ENCODE measurements at regions not wholly inside any gene's neighbourhood (a gene's known extent, or its start where the extent isn't known, plus 50 kb on each side); places are given as distances from the start of the nearest gene placed in this dataset.
"Not testable (repeated sequence)": the region's sequence is repeated elsewhere in the genome, so short reads cannot be mapped to it uniquely, and the experiment has no call there.

- ATAC-seq (ENCODE audit: low FRiP score); intact Hi-C loops (cut with DNase I); H3K9me3 ChIP-seq (ENCODE audit: control insufficient read depth, low read length); H3K4me1 ChIP-seq (ENCODE audit: control insufficient read depth in 1 of 2, insufficient read depth in 2 of 2, low read length in 2 of 2); H3K4me3 ChIP-seq (ENCODE audit: low read length in 2 of 2); H3K27ac ChIP-seq (ENCODE audit: low read depth in 1 of 2, low read length in 2 of 2); H3K36me3 ChIP-seq (ENCODE audit: control insufficient read depth in 1 of 2, insufficient read depth in 2 of 2, low read length in 1 of 2); H3K27me3 ChIP-seq (ENCODE audit: control insufficient read depth in 1 of 2, insufficient read depth in 2 of 2, low read length in 1 of 2): not testable (repeated sequence)
- WGBS, 2 donors: 35 to 54% methylated on average over 3 of the region's 3 CpGs
- peak; percentile 56 to 77 for DNase-seq
Measured at GRCh38 chr9:62807424-62807823, 1617.6 kb downstream of the SPATA31A7 start.

- intact Hi-C loops (cut with DNase I); H3K27me3 ChIP-seq (ENCODE audit: control insufficient read depth in 1 of 2, insufficient read depth in 2 of 2, low read length in 1 of 2); H3K4me1 ChIP-seq (ENCODE audit: control insufficient read depth in 1 of 2, insufficient read depth in 2 of 2, low read length in 2 of 2); H3K9me3 ChIP-seq (ENCODE audit: control insufficient read depth, low read length); H3K27ac ChIP-seq (ENCODE audit: low read depth in 1 of 2, low read length in 2 of 2); H3K4me3 ChIP-seq (ENCODE audit: low read length in 2 of 2); ATAC-seq (ENCODE audit: low FRiP score); H3K36me3 ChIP-seq (ENCODE audit: control insufficient read depth in 1 of 2, insufficient read depth in 2 of 2, low read length in 1 of 2): not testable (repeated sequence)
- 44 to 59% methylated on average over 3 of the region's 3 CpGs for WGBS, 2 donors
- DNase-seq: peak in 1 of 2 donors; percentile 32
Measured at GRCh38 chr9:62808081-62808480, 1618.2 kb downstream of the SPATA31A7 start.

- H3K27me3 ChIP-seq (ENCODE audit: control insufficient read depth in 1 of 2, insufficient read depth in 2 of 2, low read length in 1 of 2); intact Hi-C loops (cut with DNase I); H3K9me3 ChIP-seq (ENCODE audit: control insufficient read depth, low read length); ATAC-seq (ENCODE audit: low FRiP score); H3K36me3 ChIP-seq (ENCODE audit: control insufficient read depth in 1 of 2, insufficient read depth in 2 of 2, low read length in 1 of 2); H3K4me3 ChIP-seq (ENCODE audit: low read length in 2 of 2); DNase-seq; H3K4me1 ChIP-seq (ENCODE audit: control insufficient read depth in 1 of 2, insufficient read depth in 2 of 2, low read length in 2 of 2); H3K27ac ChIP-seq (ENCODE audit: low read depth in 1 of 2, low read length in 2 of 2): not testable (repeated sequence)
- 66 to 77% methylated on average over 6 of the region's 6 CpGs for WGBS, 2 donors
Measured at GRCh38 chr9:62810318-62810717, 1620.5 kb downstream of the SPATA31A7 start.

GRCh38 chr9:62810811-62811315 is 1621.0 kb downstream of the SPATA31A7 start:
- intact Hi-C loops (cut with DNase I); H3K27ac ChIP-seq (ENCODE audit: low read depth in 1 of 2, low read length in 2 of 2); H3K36me3 ChIP-seq (ENCODE audit: control insufficient read depth in 1 of 2, insufficient read depth in 2 of 2, low read length in 1 of 2); H3K27me3 ChIP-seq (ENCODE audit: control insufficient read depth in 1 of 2, insufficient read depth in 2 of 2, low read length in 1 of 2); ATAC-seq (ENCODE audit: low FRiP score); H3K4me3 ChIP-seq (ENCODE audit: low read length in 2 of 2); H3K9me3 ChIP-seq (ENCODE audit: control insufficient read depth, low read length); H3K4me1 ChIP-seq (ENCODE audit: control insufficient read depth in 1 of 2, insufficient read depth in 2 of 2, low read length in 2 of 2): not testable (repeated sequence)
- WGBS, 2 donors: 70 to 85% methylated on average over 5 of the region's 5 CpGs
- peak in 1 of 2 donors; percentile 25 for DNase-seq

- H3K4me3 ChIP-seq (ENCODE audit: low read length in 2 of 2); intact Hi-C loops (cut with DNase I); H3K36me3 ChIP-seq (ENCODE audit: control insufficient read depth in 1 of 2, insufficient read depth in 2 of 2, low read length in 1 of 2); ATAC-seq (ENCODE audit: low FRiP score); H3K27me3 ChIP-seq (ENCODE audit: control insufficient read depth in 1 of 2, insufficient read depth in 2 of 2, low read length in 1 of 2); H3K4me1 ChIP-seq (ENCODE audit: control insufficient read depth in 1 of 2, insufficient read depth in 2 of 2, low read length in 2 of 2); H3K27ac ChIP-seq (ENCODE audit: low read depth in 1 of 2, low read length in 2 of 2); H3K9me3 ChIP-seq (ENCODE audit: control insufficient read depth, low read length): not testable (repeated sequence)
- DNase-seq: peak in 1 of 2 donors; percentile 24
- WGBS, 2 donors: 22 to 24% methylated on average over 1 of the region's 1 CpG
Measured at GRCh38 chr9:62815436-62815835, 1625.6 kb downstream of the SPATA31A7 start.

GRCh38 chr9:62816331-62816730 is 1626.5 kb downstream of the SPATA31A7 start:
- H3K27me3 ChIP-seq (ENCODE audit: control insufficient read depth in 1 of 2, insufficient read depth in 2 of 2, low read length in 1 of 2); intact Hi-C loops (cut with DNase I); H3K9me3 ChIP-seq (ENCODE audit: control insufficient read depth, low read length); H3K4me3 ChIP-seq (ENCODE audit: low read length in 2 of 2); H3K36me3 ChIP-seq (ENCODE audit: control insufficient read depth in 1 of 2, insufficient read depth in 2 of 2, low read length in 1 of 2); ATAC-seq (ENCODE audit: low FRiP score); H3K4me1 ChIP-seq (ENCODE audit: control insufficient read depth in 1 of 2, insufficient read depth in 2 of 2, low read length in 2 of 2); H3K27ac ChIP-seq (ENCODE audit: low read depth in 1 of 2, low read length in 2 of 2): not testable (repeated sequence)
- DNase-seq: peak; percentile 54 to 71

- not testable (repeated sequence) for H3K9me3 ChIP-seq (ENCODE audit: control insufficient read depth, low read length)
Measured at GRCh38 chr9:62817214-62817613, 1627.4 kb downstream of the SPATA31A7 start.

GRCh38 chr9:62822185-62822584 is 1632.3 kb downstream of the SPATA31A7 start:
- DNase-seq; H3K36me3 ChIP-seq (ENCODE audit: control insufficient read depth in 1 of 2, insufficient read depth in 2 of 2, low read length in 1 of 2); H3K27ac ChIP-seq (ENCODE audit: low read depth in 1 of 2, low read length in 2 of 2); H3K4me3 ChIP-seq (ENCODE audit: low read length in 2 of 2); intact Hi-C loops (cut with DNase I); H3K9me3 ChIP-seq (ENCODE audit: control insufficient read depth, low read length); H3K27me3 ChIP-seq (ENCODE audit: control insufficient read depth in 1 of 2, insufficient read depth in 2 of 2, low read length in 1 of 2); H3K4me1 ChIP-seq (ENCODE audit: control insufficient read depth in 1 of 2, insufficient read depth in 2 of 2, low read length in 2 of 2): not testable (repeated sequence)
- WGBS, 2 donors: 40 to 49% methylated on average over 3 of the region's 3 CpGs
- peak; percentile 78 for ATAC-seq (ENCODE audit: low FRiP score)

More at GRCh38 chr9:62817214-62817613, 1627.4 kb downstream of the SPATA31A7 start:
- H3K36me3 ChIP-seq (ENCODE audit: control insufficient read depth in 1 of 2, insufficient read depth in 2 of 2, low read length in 1 of 2); H3K4me1 ChIP-seq (ENCODE audit: control insufficient read depth in 1 of 2, insufficient read depth in 2 of 2, low read length in 2 of 2); H3K4me3 ChIP-seq (ENCODE audit: low read length in 2 of 2); DNase-seq; ATAC-seq (ENCODE audit: low FRiP score); H3K27ac ChIP-seq (ENCODE audit: low read depth in 1 of 2, low read length in 2 of 2); H3K27me3 ChIP-seq (ENCODE audit: control insufficient read depth in 1 of 2, insufficient read depth in 2 of 2, low read length in 1 of 2); intact Hi-C loops (cut with DNase I): not testable (repeated sequence)
- WGBS, 2 donors: 68 to 82% methylated on average over 1 to 2 of the region's 3 CpGs

GRCh38 chr9:62827957-62828907 is 1638.4 kb downstream of the SPATA31A7 start:
- 45 to 55% methylated on average over 1 of the region's 2 CpGs for WGBS, 2 donors
- H3K27ac ChIP-seq (ENCODE audit: low read depth in 1 of 2, low read length in 2 of 2); H3K4me3 ChIP-seq (ENCODE audit: low read length in 2 of 2); H3K9me3 ChIP-seq (ENCODE audit: control insufficient read depth, low read length); H3K27me3 ChIP-seq (ENCODE audit: control insufficient read depth in 1 of 2, insufficient read depth in 2 of 2, low read length in 1 of 2); H3K36me3 ChIP-seq (ENCODE audit: control insufficient read depth in 1 of 2, insufficient read depth in 2 of 2, low read length in 1 of 2); intact Hi-C loops (cut with DNase I); H3K4me1 ChIP-seq (ENCODE audit: control insufficient read depth in 1 of 2, insufficient read depth in 2 of 2, low read length in 2 of 2): not testable (repeated sequence)
- ATAC-seq (ENCODE audit: low FRiP score) (peak; percentile 85), DNase-seq (peak in 1 of 2 donors; percentile 16)

All from aorta (tissue), 5 donors.